Body of pancreas (tissue), 4 donors: ENCODE measurements at regions not wholly inside any gene's neighbourhood (a gene's known extent, or its start where the extent isn't known, plus 50 kb on each side); places are given as distances from the start of the nearest gene placed in this dataset.

Experiments used
- ATAC-seq: fragments of 150-250 bp; one replicate; pipeline ENCODE4 v1.9.1; 2016
- DNase-seq, 4 donors: peaks; one replicate each; pipeline ENCODE4 v3.0.0-alpha.2; 2019
- H3K27ac ChIP-seq, 4 donors: fragments of 200-600 bp; sonication (generic); 1 replicate in 3 of 4; 2 replicates in 1 of 4; pipeline versions ENCODE4 v1.5.1 to v1.6.1; 2016 to 2019; ENCODE audit warnings: mild to moderate bottlenecking in 1 of 4, mixed read lengths in 1 of 4, moderate library complexity in 1 of 4
- H3K27me3 ChIP-seq, 2 donors: fragments of 200-600 bp; sonication (generic); one replicate each; pipeline ENCODE4 v1.6.0; 2016; ENCODE audit warnings: mild to moderate bottlenecking in 1 of 2
- H3K36me3 ChIP-seq, 2 donors: fragments of 200-600 bp; sonication (generic); replicated peaks in 1 of 2; 2 replicates each; pipeline ENCODE4 v1.5.1; 2016; ENCODE audit warnings: low read depth in 2 of 2; ENCODE audit not compliant: insufficient read depth in 1 of 2
- H3K4me1 ChIP-seq: fragments of 200-600 bp; sonication (generic); one replicate; pipeline ENCODE4 v1.6.0; 2016
- H3K4me3 ChIP-seq, 2 donors: fragments of 200-600 bp; sonication (generic); 1 replicate in 1 of 2; 2 replicates in 1 of 2; pipeline ENCODE4 v1.5.1; 2016 to 2019
- H3K9me3 ChIP-seq, 3 donors: fragments of 200-600 bp; sonication (generic); 1 replicate in 2 of 3; 2 replicates in 1 of 3; pipeline ENCODE4 v1.5.1; 2016
- POLR2A ChIP-seq, 3 donors: fragments of 450-650 bp; IDR thresholded peaks; one replicate each; pipeline ENCODE4 v1.6.1; 2016; ENCODE audit warnings: antibody characterized with exemption in 3 of 3, mild to moderate bottlenecking in 2 of 3
- WGBS, 2 donors: methylation state at CpG; one replicate each; pipeline ENCODE4 v1.1.5; 2017; 5-methylcytosine and 5-hydroxymethylcytosine counted together
- intact Hi-C: fragments of 100-400 bp; cut with DNase I; formaldehyde crosslinking; loops from one replicate; pipeline ENCODE4 v1.15.1; 2023
- TF ChIP-seq, protein P1 (sequence below), 7 experiments: fragments of 450-650 bp in 4 of 7; fragments of 200-600 bp in 3 of 7; sonication (generic) in 3 of 7; IDR thresholded peaks; one replicate each; pipeline ENCODE4 v1.5.1; 2016 to 2019; ENCODE audit warnings: antibody characterized with exemption in 7 of 7

DNA sequence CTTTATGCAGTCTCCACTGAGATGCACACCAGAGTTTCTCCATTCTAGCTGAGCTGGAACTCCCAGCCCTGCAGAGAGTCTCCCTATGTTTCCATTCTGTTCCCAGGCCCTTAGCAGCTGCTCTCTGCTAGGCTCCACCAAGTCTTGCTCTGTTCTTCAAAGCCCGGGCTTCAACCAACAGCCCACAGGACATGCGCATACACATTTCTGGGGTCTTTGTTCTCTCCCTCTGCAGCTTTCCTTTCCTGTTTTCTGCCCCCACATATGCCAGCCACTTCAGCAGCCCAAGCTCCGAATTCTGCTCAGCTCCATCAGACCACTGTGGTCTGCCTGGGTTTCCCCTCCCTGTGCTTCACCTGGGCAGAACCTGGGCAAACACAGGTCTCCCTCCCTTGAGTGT, 205.9 kb downstream of the CBLN1 start:
- TF ChIP-seq, protein P1, sequence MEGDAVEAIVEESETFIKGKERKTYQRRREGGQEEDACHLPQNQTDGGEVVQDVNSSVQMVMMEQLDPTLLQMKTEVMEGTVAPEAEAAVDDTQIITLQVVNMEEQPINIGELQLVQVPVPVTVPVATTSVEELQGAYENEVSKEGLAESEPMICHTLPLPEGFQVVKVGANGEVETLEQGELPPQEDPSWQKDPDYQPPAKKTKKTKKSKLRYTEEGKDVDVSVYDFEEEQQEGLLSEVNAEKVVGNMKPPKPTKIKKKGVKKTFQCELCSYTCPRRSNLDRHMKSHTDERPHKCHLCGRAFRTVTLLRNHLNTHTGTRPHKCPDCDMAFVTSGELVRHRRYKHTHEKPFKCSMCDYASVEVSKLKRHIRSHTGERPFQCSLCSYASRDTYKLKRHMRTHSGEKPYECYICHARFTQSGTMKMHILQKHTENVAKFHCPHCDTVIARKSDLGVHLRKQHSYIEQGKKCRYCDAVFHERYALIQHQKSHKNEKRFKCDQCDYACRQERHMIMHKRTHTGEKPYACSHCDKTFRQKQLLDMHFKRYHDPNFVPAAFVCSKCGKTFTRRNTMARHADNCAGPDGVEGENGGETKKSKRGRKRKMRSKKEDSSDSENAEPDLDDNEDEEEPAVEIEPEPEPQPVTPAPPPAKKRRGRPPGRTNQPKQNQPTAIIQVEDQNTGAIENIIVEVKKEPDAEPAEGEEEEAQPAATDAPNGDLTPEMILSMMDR (IDR thresholded peaks at IDR 0.05), result no peak
- TF ChIP-seq POLR2A (IDR thresholded peaks at IDR 0.05), result no peak
- WGBS, 2 donors, result 61 to 68% methylated on average over 3 of the region's 3 CpGs
- no peak for ATAC-seq

DNA sequence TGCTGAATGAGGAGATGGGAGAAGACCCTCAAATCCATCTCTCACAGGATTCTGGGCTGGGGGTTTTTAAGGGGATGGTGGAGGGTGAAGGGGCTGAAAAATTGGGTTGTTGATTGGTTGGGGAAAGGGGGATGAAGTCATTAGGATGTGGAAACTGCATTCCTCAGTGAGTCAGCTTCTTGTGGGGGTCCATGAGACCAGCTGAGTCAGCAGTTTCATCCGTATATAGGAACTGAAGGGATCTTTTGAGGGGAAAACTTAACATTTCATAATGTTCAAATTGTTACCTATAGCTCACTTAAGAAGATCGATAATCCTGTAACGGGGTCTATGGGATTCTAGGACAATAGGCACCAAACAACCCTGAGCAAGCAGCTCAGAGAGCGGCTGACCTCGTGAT, 213.4 kb downstream of the CBLN1 start:
- no peak for DNase-seq
- intact Hi-C loops, result no loop called here
- Histone ChIP-seq H3K9me3 (no peaks in the 10 kb centered on the region), H3K36me3 (no peaks in the 10 kb centered on the region), H3K4me3 (no peak overlapping the region), H3K27ac (no peak overlapping the region), H3K27me3 (no peaks in the 10 kb centered on the region), H3K4me1 (no peaks in the 10 kb centered on the region)
- WGBS, 2 donors, result 72 to 81% methylated on average over 5 of the region's 5 CpGs
- no peak for ATAC-seq
- no peak for TF ChIP-seq POLR2A (IDR thresholded peaks at IDR 0.05)
- TF ChIP-seq, protein P1 (IDR thresholded peaks at IDR 0.05), result no peak

More for the DNA sequence above, 205.9 kb downstream of the CBLN1 start:
- Histone ChIP-seq H3K9me3 (peaks cover 0 to 4% (median 0%) of the 10 kb centered on the region in 3 donors), H3K36me3 (no peaks in the 10 kb centered on the region), H3K4me3 (no peak overlapping the region), H3K4me1 (no peaks in the 10 kb centered on the region), H3K27me3 (no peaks in the 10 kb centered on the region), H3K27ac (no peak overlapping the region)
- DNase-seq, result no peak
- intact Hi-C loops, result no loop called here

DNA sequence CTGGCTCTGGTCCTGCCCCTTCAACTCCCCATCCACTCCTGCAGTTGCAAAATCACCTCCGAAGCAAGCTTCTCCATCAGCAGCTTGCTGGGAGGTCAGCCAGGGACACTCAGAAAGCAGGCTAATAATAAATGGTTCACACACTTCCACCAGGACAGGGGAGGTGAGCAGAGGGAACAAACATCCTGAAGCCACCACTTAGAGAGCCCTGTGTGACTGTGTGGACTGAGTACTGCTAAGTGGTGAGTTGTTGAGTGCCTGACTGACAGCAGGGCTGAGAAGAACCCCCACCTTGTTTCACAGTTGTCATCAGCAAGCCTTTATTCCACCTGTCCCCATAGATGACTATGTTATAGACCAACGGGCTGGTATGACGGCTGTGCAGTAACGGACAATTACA, 213.9 kb downstream of the CBLN1 start:
- Histone ChIP-seq H3K27me3 (no peaks in the 10 kb centered on the region), H3K4me3 (no peak overlapping the region), H3K9me3 (no peaks in the 10 kb centered on the region), H3K27ac (no peak overlapping the region), H3K36me3 (no peaks in the 10 kb centered on the region), H3K4me1 (no peaks in the 10 kb centered on the region)
- ATAC-seq (no peak), DNase-seq (no peak)
- no peak for TF ChIP-seq POLR2A (IDR thresholded peaks at IDR 0.05)
- TF ChIP-seq, protein P1 (IDR thresholded peaks at IDR 0.05), result no peak
- WGBS, 2 donors, result 58 to 72% methylated on average over 4 of the region's 4 CpGs
- intact Hi-C loops, result no loop called here

DNA sequence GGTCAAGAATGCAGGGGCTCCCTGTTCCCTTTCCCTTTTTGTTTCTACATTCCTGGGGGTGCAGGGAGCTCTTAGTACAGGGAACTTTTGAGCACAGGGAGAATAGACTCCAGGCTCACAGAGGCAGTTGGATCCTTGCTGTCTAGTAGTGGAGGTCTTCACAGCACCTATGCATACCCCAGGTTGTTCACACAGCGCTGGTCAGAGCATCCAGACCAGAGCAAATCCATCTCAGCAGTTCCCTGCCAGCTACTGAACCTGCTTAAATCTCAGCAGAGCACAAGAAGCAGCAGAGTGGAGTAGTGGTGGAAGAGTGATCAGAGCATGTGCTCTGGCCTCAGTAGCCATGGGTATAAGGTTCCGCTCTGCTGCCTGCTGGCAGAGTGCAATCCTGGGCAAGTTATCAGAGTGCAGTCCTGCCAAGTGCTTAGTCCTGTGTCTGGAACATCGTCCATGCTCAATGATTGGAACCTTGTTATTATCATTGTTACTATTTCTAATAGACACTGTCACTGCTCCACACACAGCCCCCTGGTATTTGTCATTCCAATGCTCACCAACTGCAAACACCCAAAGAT, 220.4 kb downstream of the CBLN1 start:
- 65 to 66% methylated on average over 3 of the region's 3 CpGs for WGBS, 2 donors
- H3K9me3 ChIP-seq, result no peaks in the 10 kb centered on the region
- H3K36me3 ChIP-seq, result no peaks in the 10 kb centered on the region
- intact Hi-C loops, result no loop called here
- TF ChIP-seq POLR2A (IDR thresholded peaks at IDR 0.05), result no peak
- TF ChIP-seq, protein P1 (IDR thresholded peaks at IDR 0.05), result no peak
- H3K4me3 ChIP-seq, result no peak overlapping the region
- H3K4me1 ChIP-seq, result no peaks in the 10 kb centered on the region
- ATAC-seq, result no peak
- no peak for DNase-seq
- no peak overlapping the region for H3K27ac ChIP-seq
- no peaks in the 10 kb centered on the region for H3K27me3 ChIP-seq

DNA sequence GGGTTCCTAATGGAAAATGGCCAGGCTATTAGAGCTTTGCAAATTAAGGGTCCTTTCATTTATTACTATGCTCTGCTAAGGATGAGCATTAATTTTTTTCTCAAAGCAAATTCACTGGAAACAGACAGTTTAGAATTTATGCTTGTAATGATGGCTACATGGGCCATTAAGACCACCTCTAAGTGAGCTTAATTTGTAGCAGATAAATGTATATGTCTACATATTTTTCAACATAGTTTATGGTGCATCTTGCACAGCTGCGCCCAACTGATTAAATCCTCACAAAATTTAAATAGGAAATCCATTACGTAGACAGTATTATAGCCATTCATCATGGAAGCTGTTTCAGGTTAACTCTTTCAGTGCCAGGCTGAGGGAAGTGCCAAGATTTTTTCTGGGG, 220.9 kb downstream of the CBLN1 start:
- intact Hi-C loops, result no loop called here

More for the DNA sequence above, 220.9 kb downstream of the CBLN1 start:
- DNase-seq, result no peak
- no peak overlapping the region for H3K27ac ChIP-seq
- no peak overlapping the region for H3K4me3 ChIP-seq
- no peaks in the 10 kb centered on the region for H3K36me3 ChIP-seq
- H3K4me1 ChIP-seq, result no peaks in the 10 kb centered on the region
- no peak for ATAC-seq
- H3K9me3 ChIP-seq, result no peaks in the 10 kb centered on the region
- 21 to 27% methylated on average over 2 of the region's 2 CpGs for WGBS, 2 donors
- TF ChIP-seq POLR2A (IDR thresholded peaks at IDR 0.05), result no peak
- TF ChIP-seq, protein P1 (IDR thresholded peaks at IDR 0.05), result no peak
- H3K27me3 ChIP-seq, result no peaks in the 10 kb centered on the region
